H1 (cell line): ENCODE measurements at regions not wholly inside any gene's neighbourhood (a gene's known extent, or its start where the extent isn't known, plus 50 kb on each side); places are given as distances from the start of the nearest gene placed in this dataset.

ENCODE experiments used
- CTCF ChIA-PET: fragments of 300-600 bp; sonication (Branson Sonifier 250); formaldehyde crosslinking; loops from one replicate; lab custom pipeline; 2021; ENCODE audit not compliant: partially characterized antibody; lab: Charles Lee
- POLR2A ChIA-PET: fragments of 300-600 bp; sonication (Branson Sonifier 250); formaldehyde crosslinking; loops from one replicate; lab custom pipeline; 2021; ENCODE audit warnings: inconsistent platforms; ENCODE audit not compliant: partially characterized antibody; lab: Charles Lee
- DNase-seq, 2 experiments: peaks; one replicate each; pipeline versions ENCODE4 v3.0.0 to v3.0.0-alpha.2; 2010 to 2022; ENCODE audit warnings: low spot score in 2 of 2, low read depth in 1 of 2, mixed read lengths in 1 of 2
- FAIRE-seq: peaks from 2 replicates; lab custom pipeline; 2011; peaks lifted over from hg19 to GRCh38; lab: Jason Lieb, UNC
- H2AFZ ChIP-seq: 2 replicates; pipeline ENCODE4 v1.8.1; 2012; ENCODE audit warnings: low read length, inconsistent platforms
- H2AK5ac ChIP-seq: 2 replicates; pipeline ENCODE4 v1.6.1; 2013; ENCODE audit warnings: low read depth, low read length
- H2BK120ac ChIP-seq: replicated peaks from 2 replicates; pipeline ENCODE3; 2013; ENCODE audit warnings: low read depth, low read length, inconsistent platforms
- H2BK12ac ChIP-seq: 2 replicates; pipeline ENCODE4 v1.6.1; 2013; ENCODE audit warnings: low read depth, low read length
- H2BK15ac ChIP-seq: 2 replicates; pipeline ENCODE4 v1.6.1; 2013; ENCODE audit warnings: low read length
- H2BK20ac ChIP-seq: 2 replicates; pipeline ENCODE4 v1.6.1; 2013; ENCODE audit warnings: low read length
- H2BK5ac ChIP-seq: 2 replicates; pipeline ENCODE4 v1.6.1; 2013; ENCODE audit warnings: low read depth, low read length
- H3K14ac ChIP-seq: 2 replicates; pipeline ENCODE4 v1.6.1; 2013; ENCODE audit warnings: inconsistent platforms; ENCODE audit not compliant: insufficient read length
- H3K18ac ChIP-seq: 2 replicates; pipeline ENCODE4 v1.6.1; 2013; ENCODE audit warnings: low read length; ENCODE audit errors: extremely low read depth
- H3K23ac ChIP-seq: 2 replicates; pipeline ENCODE4 v1.6.1; 2013; ENCODE audit warnings: inconsistent platforms; ENCODE audit not compliant: insufficient read length
- H3K23me2 ChIP-seq: 2 replicates; pipeline ENCODE4 v1.6.1; 2013; ENCODE audit warnings: low read depth, low read length
- H3K27ac ChIP-seq: 2 replicates; pipeline ENCODE4 v1.6.1; 2011; ENCODE audit warnings: low read depth, low read length, inconsistent platforms
- H3K27me3 ChIP-seq, 4 experiments: replicated peaks in 1 of 4; 1 replicate in 1 of 4; 2 replicates in 3 of 4; pipeline versions ENCODE4 v1.6.1 to v1.8.1; 2011 to 2013; ENCODE audit warnings: low read length in 3 of 4, mild to moderate bottlenecking in 3 of 4, inconsistent platforms in 2 of 4, mixed read lengths in 2 of 4, moderate library complexity in 1 of 4; ENCODE audit not compliant: control insufficient read depth in 3 of 4, insufficient read depth in 3 of 4; ENCODE audit errors: extremely low read depth in 1 of 4
- H3K36me3 ChIP-seq, 4 experiments: 2 replicates each; pipeline versions ENCODE4 v1.6.1 to v1.8.1; 2011 to 2013; ENCODE audit warnings: mild to moderate bottlenecking in 4 of 4, low read length in 3 of 4, moderate library complexity in 2 of 4, control low read depth in 1 of 4, inconsistent platforms in 1 of 4; ENCODE audit not compliant: insufficient read depth in 4 of 4, control insufficient read depth in 2 of 4
- H3K4ac ChIP-seq: replicated peaks from 2 replicates; pipeline ENCODE3; 2013; ENCODE audit warnings: low read length, low read depth, mixed read lengths, inconsistent platforms; ENCODE audit not compliant: insufficient read length
- H3K4me1 ChIP-seq, 4 experiments: replicated peaks in 1 of 4; 1 replicate in 1 of 4; 2 replicates in 3 of 4; pipeline versions ENCODE4 v1.6.1 to v1.8.1; 2011 to 2013; ENCODE audit warnings: low read length in 3 of 4, inconsistent platforms in 2 of 4, mixed read lengths in 1 of 4; ENCODE audit not compliant: insufficient read depth in 4 of 4, control insufficient read depth in 3 of 4
- H3K4me2 ChIP-seq, 2 experiments: 2 replicates each; pipeline versions ENCODE4 v1.6.1 to v1.8.1; 2011 to 2013; ENCODE audit warnings: low read depth in 2 of 2, low read length in 2 of 2, control low read depth in 1 of 2, inconsistent platforms in 1 of 2, mild to moderate bottlenecking in 1 of 2; ENCODE audit not compliant: insufficient read depth in 1 of 2
- H3K4me3 ChIP-seq, 4 experiments: fragments of 200-600, 300-600 bp in 1 of 4; sonication (generic), shearing (Covaris generic), sonication (Bioruptor Twin) in 1 of 4; 2 replicates each; pipeline versions ENCODE4 v1.5.1 to v1.8.1; 2011 to 2016; ENCODE audit warnings: low read length in 4 of 4, low read depth in 3 of 4, control low read depth in 2 of 4, inconsistent platforms in 2 of 4, mild to moderate bottlenecking in 2 of 4, mixed read lengths in 1 of 4, moderate library complexity in 1 of 4; ENCODE audit not compliant: insufficient read depth in 2 of 4; ENCODE audit errors: extremely low read depth in 1 of 4
- H3K56ac ChIP-seq: replicated peaks from 2 replicates; pipeline ENCODE3; 2013; ENCODE audit warnings: low read depth, mild to moderate bottlenecking, mixed read lengths, low read length, inconsistent platforms; ENCODE audit not compliant: insufficient read length
- H3K79me1 ChIP-seq: 2 replicates; pipeline ENCODE4 v1.6.1; 2013; ENCODE audit warnings: low read depth, low read length, control low read depth
- H3K79me2 ChIP-seq, 2 experiments: 2 replicates each; pipeline versions ENCODE4 v1.6.1 to v1.8.1; 2012 to 2013; ENCODE audit warnings: low read length in 2 of 2, mild to moderate bottlenecking in 2 of 2, inconsistent platforms in 1 of 2; ENCODE audit not compliant: insufficient read depth in 2 of 2, control insufficient read depth in 1 of 2
- H3K9ac ChIP-seq, 4 experiments: replicated peaks in 1 of 4; 1 replicate in 1 of 4; 2 replicates in 3 of 4; pipeline versions ENCODE4 v1.6.1 to v1.8.1; 2011 to 2013; ENCODE audit warnings: low read depth in 3 of 4, low read length in 3 of 4, control low read depth in 2 of 4, mild to moderate bottlenecking in 2 of 4, moderate library complexity in 2 of 4, inconsistent platforms in 1 of 4; ENCODE audit errors: extremely low read depth in 1 of 4
- H3K9me3 ChIP-seq, 2 experiments: 2 replicates each; pipeline versions ENCODE4 v1.6.1 to v1.8.1; 2012 to 2013; ENCODE audit warnings: mild to moderate bottlenecking in 2 of 2, moderate library complexity in 2 of 2, control low read depth in 1 of 2, inconsistent platforms in 1 of 2, low read depth in 1 of 2, low read length in 1 of 2, mixed read lengths in 1 of 2; ENCODE audit not compliant: insufficient read depth in 2 of 2
- H4K20me1 ChIP-seq, 2 experiments: replicated peaks in 1 of 2; 2 replicates each; pipeline versions ENCODE3 to v1.8.1; 2011 to 2013; ENCODE audit warnings: inconsistent platforms in 2 of 2, low read length in 2 of 2, mild to moderate bottlenecking in 1 of 2; ENCODE audit not compliant: insufficient read depth in 2 of 2, control insufficient read depth in 1 of 2
- H4K5ac ChIP-seq: 2 replicates; pipeline ENCODE4 v1.6.1; 2013; ENCODE audit warnings: low read length, low read depth, mixed read lengths, inconsistent platforms; ENCODE audit not compliant: insufficient read length
- H4K8ac ChIP-seq: 2 replicates; pipeline ENCODE4 v1.8.0; 2013; ENCODE audit warnings: mild to moderate bottlenecking, moderate library complexity, low read length, inconsistent platforms; ENCODE audit not compliant: insufficient read depth; ENCODE audit errors: extremely low read depth
- H4K91ac ChIP-seq: replicated peaks from 2 replicates; pipeline ENCODE3; 2013; ENCODE audit warnings: low read length, mixed read lengths, inconsistent platforms; ENCODE audit not compliant: insufficient read length
- BRCA1 ChIP-seq: IDR thresholded peaks from 2 replicates; pipeline ENCODE4 v1.6.1; 2012; ENCODE audit warnings: low read depth, low read length, improper control_type of control experiment
- CHD2 ChIP-seq: IDR thresholded peaks from 2 replicates; pipeline ENCODE4 v1.6.1; 2012; ENCODE audit warnings: low read length, improper control_type of control experiment
- CTBP2 ChIP-seq: IDR thresholded peaks from 2 replicates; pipeline ENCODE4 v1.7.0; 2011; ENCODE audit warnings: borderline replicate concordance, mild to moderate bottlenecking, moderate library complexity, mixed read lengths, low read length; ENCODE audit not compliant: insufficient read depth, insufficient read length
- EZH2 ChIP-seq: fragments of 200-600 bp; sonication (generic); IDR thresholded peaks from 2 replicates; pipeline ENCODE4 v1.7.1; 2012; ENCODE audit warnings: low read depth, mild to moderate bottlenecking, moderate library complexity, low read length, inconsistent platforms; ENCODE audit not compliant: severe bottlenecking
- FOSL1 ChIP-seq: IDR thresholded peaks from 2 replicates; pipeline ENCODE4 v1.6.1; 2011; ENCODE audit warnings: mild to moderate bottlenecking, low read depth, low read length, moderate library complexity; ENCODE audit not compliant: insufficient read depth
- JUN ChIP-seq: IDR thresholded peaks from 2 replicates; pipeline ENCODE4 v1.6.1; 2011; ENCODE audit warnings: low read depth, mild to moderate bottlenecking, improper control_type of control experiment, low read length
- NRF1 ChIP-seq: IDR thresholded peaks from 2 replicates; pipeline ENCODE4 v1.6.1; 2011; ENCODE audit warnings: mild to moderate bottlenecking, low read depth, low read length, improper control_type of control experiment
- POLR2A ChIP-seq, 2 experiments: IDR thresholded peaks; 1 replicate in 1 of 2; 2 replicates in 1 of 2; pipeline ENCODE4 v1.6.1; 2011; ENCODE audit warnings: low read depth in 2 of 2, low read length in 2 of 2, mild to moderate bottlenecking in 2 of 2; ENCODE audit errors: control extremely low read depth in 1 of 2
- RAD21 ChIP-seq, 2 experiments: IDR thresholded peaks in 1 of 2; conservative IDR thresholded peaks in 1 of 2; 2 replicates each; pipeline ENCODE4 v1.6.1; 2011; ENCODE audit warnings: low read depth in 2 of 2, low read length in 2 of 2, improper control_type of control experiment in 1 of 2, inconsistent platforms in 1 of 2, mild to moderate bottlenecking in 1 of 2, moderate library complexity in 1 of 2
- SIN3A ChIP-seq, 2 experiments: IDR thresholded peaks in 1 of 2; conservative IDR thresholded peaks in 1 of 2; 2 replicates each; pipeline ENCODE4 v1.6.1; 2011 to 2012; ENCODE audit warnings: low read length in 2 of 2, improper control_type of control experiment in 1 of 2, low read depth in 1 of 2, mild to moderate bottlenecking in 1 of 2
- SUZ12 ChIP-seq: fragments of 200-600 bp; sonication (generic); IDR thresholded peaks from 2 replicates; pipeline ENCODE4 v1.6.1; 2012; ENCODE audit warnings: mild to moderate bottlenecking, inconsistent platforms, low read length, moderate library complexity, mixed read lengths
- TAF1 ChIP-seq: IDR thresholded peaks from 2 replicates; pipeline ENCODE4 v1.6.1; 2011; ENCODE audit warnings: mild to moderate bottlenecking, low read depth, low read length
- TBP ChIP-seq: IDR thresholded peaks from 2 replicates; pipeline ENCODE4 v1.6.1; 2011; ENCODE audit warnings: low read depth, low read length, improper control_type of control experiment
- WGBS, 2 experiments: shearing (Covaris generic) in 1 of 2; methylation state at CpG; one replicate each; pipeline versions ENCODE4 v1.1.6 to v1.1.7; 2013 to 2015; ENCODE audit warnings: low lambda C conversion rate in 2 of 2, mixed read lengths in 2 of 2, inconsistent platforms in 1 of 2, low coverage in 1 of 2, missing lambda C conversion rate in 1 of 2; ENCODE audit not compliant: insufficient replicate concordance in 2 of 2, insufficient coverage in 1 of 2, insufficient read length in 1 of 2; ENCODE audit errors: extremely low coverage in 1 of 2, missing lambda C conversion rate in 1 of 2; 5-methylcytosine and 5-hydroxymethylcytosine counted together
- TF ChIP-seq, protein P1 (sequence below): IDR thresholded peaks from 2 replicates; pipeline ENCODE4 v1.6.1; 2012; ENCODE audit warnings: inconsistent platforms

DNA sequence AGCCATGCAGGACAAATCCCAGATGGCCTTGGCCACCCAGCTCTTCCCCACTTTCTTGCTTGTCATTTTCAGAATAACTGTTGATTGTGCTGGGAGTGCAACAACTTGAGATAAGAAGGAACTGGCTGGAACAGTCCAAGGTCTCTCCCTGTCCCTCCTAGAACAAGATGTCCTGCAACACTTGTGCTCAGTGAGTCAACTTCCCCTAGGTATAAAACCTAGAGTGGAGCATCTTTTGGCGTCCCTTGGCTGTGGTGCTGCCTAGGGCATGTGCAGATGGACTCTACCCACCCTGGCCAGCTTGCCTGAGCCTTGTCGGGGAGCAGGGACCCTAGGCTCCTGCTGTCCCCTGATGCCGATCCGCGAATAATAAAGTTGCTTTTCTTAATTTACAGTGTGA is 50.7 kb upstream of the SLC22A11 start:
- Histone ChIP-seq H3K4me1 (no peaks in the 10 kb centered on the region), H3K79me1 (no peaks in the 10 kb centered on the region), H2BK15ac (no peak overlapping the region), H4K5ac (no peak overlapping the region), H3K56ac (no peak overlapping the region), H3K23me2 (no peaks in the 10 kb centered on the region; the same call in 1 of the 2 replicates), H3K79me2 (no peaks in the 10 kb centered on the region; a peak in 1 of 4 replicates), H4K8ac (no peak overlapping the region), H4K20me1 (no peaks in the 10 kb centered on the region), H3K4me2 (no peak overlapping the region), H2BK12ac (no peak overlapping the region), H3K9ac (no peak overlapping the region), H3K4me3 (no peak overlapping the region), H3K4ac (no peak overlapping the region), H4K91ac (no peak overlapping the region), H3K36me3 (no peaks in the 10 kb centered on the region), H2BK20ac (no peak overlapping the region), H2AFZ (no peak overlapping the region), H3K27ac (no peak overlapping the region), H3K23ac (no peak overlapping the region), H2AK5ac (no peak overlapping the region), H3K27me3 (peaks cover 0 to 23% (median 7%) of the 10 kb centered on the region in 4 experiments; a peak in 6 of 7 replicates), H2BK5ac (no peak overlapping the region), H3K14ac (no peak overlapping the region), H3K9me3 (no peaks in the 10 kb centered on the region; a peak in 1 of 4 replicates), H2BK120ac (no peak overlapping the region), H3K18ac (no peak overlapping the region)
- ChIA-PET CTCF (interaction anchor here (1.4 to 3.6 kb wide), 3 partner anchors 13 to 145 kb away, joined by 3 to 20 read pairs (median 8); no protein-coding TSS in a partner anchor), POLR2A (no interaction called here)
- 85% methylated on average over 5 of the region's 5 CpGs; no CpG with 5 or more reads in 1 of the 2 experiments for WGBS, 2 experiments
- DNase-seq (no peak), FAIRE-seq (no peak)
- TF ChIP-seq CTBP2 (no peak), TAF1 (no peak), EZH2 (no peak), CHD2 (no peak), SIN3A (conservative IDR thresholded peaks at IDR 0.05 in 1 of 2, IDR thresholded peaks at IDR 0.05 in 1 of 2; ENCODE audit: low read depth in 1 of 2, low read length in 2 of 2) (no peak), NRF1 (no peak), BRCA1 (no peak), POLR2A (IDR thresholded peaks at IDR 0.05; ENCODE audit: control extremely low read depth in 1 of 2, low read depth in 2 of 2, low read length in 2 of 2) (no peak), TBP (no peak), SUZ12 (no peak), JUN (no peak), RAD21 (IDR thresholded peaks at IDR 0.05 in 1 of 2, conservative IDR thresholded peaks at IDR 0.05 in 1 of 2; ENCODE audit: low read depth in 2 of 2, low read length in 2 of 2) (no peak), FOSL1 (no peak)
- TF ChIP-seq, protein P1, sequence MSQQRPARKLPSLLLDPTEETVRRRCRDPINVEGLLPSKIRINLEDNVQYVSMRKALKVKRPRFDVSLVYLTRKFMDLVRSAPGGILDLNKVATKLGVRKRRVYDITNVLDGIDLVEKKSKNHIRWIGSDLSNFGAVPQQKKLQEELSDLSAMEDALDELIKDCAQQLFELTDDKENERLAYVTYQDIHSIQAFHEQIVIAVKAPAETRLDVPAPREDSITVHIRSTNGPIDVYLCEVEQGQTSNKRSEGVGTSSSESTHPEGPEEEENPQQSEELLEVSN = no peak
